ENCODE measurements at regions not wholly inside any gene's neighbourhood (a gene's known extent, or its start where the extent isn't known, plus 50 kb on each side); places are given as distances from the start of the nearest gene placed in this dataset.

DNA sequence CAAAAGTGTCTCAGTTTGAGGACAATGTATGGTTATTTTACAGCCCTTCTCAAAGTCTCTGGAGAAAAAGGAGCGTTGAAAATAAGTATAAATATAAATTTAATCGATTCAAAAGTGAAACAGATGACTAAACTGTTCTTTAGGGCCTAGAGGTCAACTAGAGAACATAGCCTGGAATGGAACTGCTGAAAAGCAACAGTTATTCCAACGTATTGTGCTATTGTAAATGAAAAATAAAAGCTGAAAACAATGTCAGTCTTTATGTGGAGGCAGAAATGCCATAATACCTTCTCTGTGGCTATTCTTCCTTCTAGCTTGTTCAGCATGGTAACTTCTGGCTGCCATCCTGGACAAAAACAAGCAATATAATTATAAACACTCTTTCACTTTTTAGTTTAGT lies 362.5 kb downstream of the ARL4A start:
- H3K36me3 ChIP-seq (ENCODE audit: control insufficient read depth in 4 of 4, insufficient read depth in 3 of 4, low read depth in 1 of 4, low read length in 3 of 4): no peaks in the 10 kb centered on the region
- DNase-seq (ENCODE audit: low spot score): no peak
- no peaks in the 10 kb centered on the region for H3K27me3 ChIP-seq (ENCODE audit: control insufficient read depth in 4 of 4, insufficient read depth in 4 of 4, low read length in 3 of 4)
- H3K4me1 ChIP-seq (ENCODE audit: control insufficient read depth in 4 of 4, insufficient read depth in 4 of 4, low read length in 3 of 4): no peaks in the 10 kb centered on the region
- H3K4me3 ChIP-seq (ENCODE audit: low read depth in 1 of 3, low read length in 3 of 3): no peak overlapping the region
- H3K27ac ChIP-seq (ENCODE audit: low read depth in 1 of 2, low read length in 2 of 2): no peak overlapping the region
- WGBS: 77% methylated on average over 3 of the region's 3 CpGs
- H3K9me3 ChIP-seq (ENCODE audit: control insufficient read depth in 4 of 4, low read length in 3 of 4): no peaks in the 10 kb centered on the region
- H3K9ac ChIP-seq (ENCODE audit: low read depth in 1 of 2, low read length in 2 of 2): no peak overlapping the region
- TF ChIP-seq, protein P1, sequence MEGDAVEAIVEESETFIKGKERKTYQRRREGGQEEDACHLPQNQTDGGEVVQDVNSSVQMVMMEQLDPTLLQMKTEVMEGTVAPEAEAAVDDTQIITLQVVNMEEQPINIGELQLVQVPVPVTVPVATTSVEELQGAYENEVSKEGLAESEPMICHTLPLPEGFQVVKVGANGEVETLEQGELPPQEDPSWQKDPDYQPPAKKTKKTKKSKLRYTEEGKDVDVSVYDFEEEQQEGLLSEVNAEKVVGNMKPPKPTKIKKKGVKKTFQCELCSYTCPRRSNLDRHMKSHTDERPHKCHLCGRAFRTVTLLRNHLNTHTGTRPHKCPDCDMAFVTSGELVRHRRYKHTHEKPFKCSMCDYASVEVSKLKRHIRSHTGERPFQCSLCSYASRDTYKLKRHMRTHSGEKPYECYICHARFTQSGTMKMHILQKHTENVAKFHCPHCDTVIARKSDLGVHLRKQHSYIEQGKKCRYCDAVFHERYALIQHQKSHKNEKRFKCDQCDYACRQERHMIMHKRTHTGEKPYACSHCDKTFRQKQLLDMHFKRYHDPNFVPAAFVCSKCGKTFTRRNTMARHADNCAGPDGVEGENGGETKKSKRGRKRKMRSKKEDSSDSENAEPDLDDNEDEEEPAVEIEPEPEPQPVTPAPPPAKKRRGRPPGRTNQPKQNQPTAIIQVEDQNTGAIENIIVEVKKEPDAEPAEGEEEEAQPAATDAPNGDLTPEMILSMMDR (IDR thresholded peaks at IDR 0.05; ENCODE audit: low read depth, low read length, missing input control): no peak
- TF ChIP-seq EGR1 (IDR thresholded peaks at IDR 0.05; ENCODE audit: low read depth in 2 of 2): no peak
- no peak for TF ChIP-seq FOXA2 (IDR thresholded peaks at IDR 0.05)
- TF ChIP-seq TAF1 (conservative IDR thresholded peaks at IDR 0.05): no peak
- TF ChIP-seq, protein P2, sequence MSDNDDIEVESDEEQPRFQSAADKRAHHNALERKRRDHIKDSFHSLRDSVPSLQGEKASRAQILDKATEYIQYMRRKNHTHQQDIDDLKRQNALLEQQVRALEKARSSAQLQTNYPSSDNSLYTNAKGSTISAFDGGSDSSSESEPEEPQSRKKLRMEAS (IDR thresholded peaks at IDR 0.05): no peak
- no peak for TF ChIP-seq RAD21 (IDR thresholded peaks at IDR 0.05)
- TF ChIP-seq, protein P3, sequence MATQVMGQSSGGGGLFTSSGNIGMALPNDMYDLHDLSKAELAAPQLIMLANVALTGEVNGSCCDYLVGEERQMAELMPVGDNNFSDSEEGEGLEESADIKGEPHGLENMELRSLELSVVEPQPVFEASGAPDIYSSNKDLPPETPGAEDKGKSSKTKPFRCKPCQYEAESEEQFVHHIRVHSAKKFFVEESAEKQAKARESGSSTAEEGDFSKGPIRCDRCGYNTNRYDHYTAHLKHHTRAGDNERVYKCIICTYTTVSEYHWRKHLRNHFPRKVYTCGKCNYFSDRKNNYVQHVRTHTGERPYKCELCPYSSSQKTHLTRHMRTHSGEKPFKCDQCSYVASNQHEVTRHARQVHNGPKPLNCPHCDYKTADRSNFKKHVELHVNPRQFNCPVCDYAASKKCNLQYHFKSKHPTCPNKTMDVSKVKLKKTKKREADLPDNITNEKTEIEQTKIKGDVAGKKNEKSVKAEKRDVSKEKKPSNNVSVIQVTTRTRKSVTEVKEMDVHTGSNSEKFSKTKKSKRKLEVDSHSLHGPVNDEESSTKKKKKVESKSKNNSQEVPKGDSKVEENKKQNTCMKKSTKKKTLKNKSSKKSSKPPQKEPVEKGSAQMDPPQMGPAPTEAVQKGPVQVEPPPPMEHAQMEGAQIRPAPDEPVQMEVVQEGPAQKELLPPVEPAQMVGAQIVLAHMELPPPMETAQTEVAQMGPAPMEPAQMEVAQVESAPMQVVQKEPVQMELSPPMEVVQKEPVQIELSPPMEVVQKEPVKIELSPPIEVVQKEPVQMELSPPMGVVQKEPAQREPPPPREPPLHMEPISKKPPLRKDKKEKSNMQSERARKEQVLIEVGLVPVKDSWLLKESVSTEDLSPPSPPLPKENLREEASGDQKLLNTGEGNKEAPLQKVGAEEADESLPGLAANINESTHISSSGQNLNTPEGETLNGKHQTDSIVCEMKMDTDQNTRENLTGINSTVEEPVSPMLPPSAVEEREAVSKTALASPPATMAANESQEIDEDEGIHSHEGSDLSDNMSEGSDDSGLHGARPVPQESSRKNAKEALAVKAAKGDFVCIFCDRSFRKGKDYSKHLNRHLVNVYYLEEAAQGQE (IDR thresholded peaks at IDR 0.05): no peak
- TF ChIP-seq SP1 (IDR thresholded peaks at IDR 0.05): no peak
- TF ChIP-seq YY1 (IDR thresholded peaks at IDR 0.05): no peak
- TF ChIP-seq, protein P4, sequence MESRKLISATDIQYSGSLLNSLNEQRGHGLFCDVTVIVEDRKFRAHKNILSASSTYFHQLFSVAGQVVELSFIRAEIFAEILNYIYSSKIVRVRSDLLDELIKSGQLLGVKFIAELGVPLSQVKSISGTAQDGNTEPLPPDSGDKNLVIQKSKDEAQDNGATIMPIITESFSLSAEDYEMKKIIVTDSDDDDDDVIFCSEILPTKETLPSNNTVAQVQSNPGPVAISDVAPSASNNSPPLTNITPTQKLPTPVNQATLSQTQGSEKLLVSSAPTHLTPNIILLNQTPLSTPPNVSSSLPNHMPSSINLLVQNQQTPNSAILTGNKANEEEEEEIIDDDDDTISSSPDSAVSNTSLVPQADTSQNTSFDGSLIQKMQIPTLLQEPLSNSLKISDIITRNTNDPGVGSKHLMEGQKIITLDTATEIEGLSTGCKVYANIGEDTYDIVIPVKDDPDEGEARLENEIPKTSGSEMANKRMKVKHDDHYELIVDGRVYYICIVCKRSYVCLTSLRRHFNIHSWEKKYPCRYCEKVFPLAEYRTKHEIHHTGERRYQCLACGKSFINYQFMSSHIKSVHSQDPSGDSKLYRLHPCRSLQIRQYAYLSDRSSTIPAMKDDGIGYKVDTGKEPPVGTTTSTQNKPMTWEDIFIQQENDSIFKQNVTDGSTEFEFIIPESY (IDR thresholded peaks at IDR 0.05): no peak
- TF ChIP-seq FOXA1 (IDR thresholded peaks at IDR 0.05): no peak
- TF ChIP-seq GABPA (IDR thresholded peaks at IDR 0.05 in 1 of 2, conservative IDR thresholded peaks at IDR 0.05 in 1 of 2): no peak
- TF ChIP-seq JUND (IDR thresholded peaks at IDR 0.05): no peak
- TF ChIP-seq HNF4A (conservative IDR thresholded peaks at IDR 0.05): no peak
- TF ChIP-seq, protein P5, sequence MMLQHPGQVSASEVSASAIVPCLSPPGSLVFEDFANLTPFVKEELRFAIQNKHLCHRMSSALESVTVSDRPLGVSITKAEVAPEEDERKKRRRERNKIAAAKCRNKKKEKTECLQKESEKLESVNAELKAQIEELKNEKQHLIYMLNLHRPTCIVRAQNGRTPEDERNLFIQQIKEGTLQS (IDR thresholded peaks at IDR 0.05): no peak

DNA sequence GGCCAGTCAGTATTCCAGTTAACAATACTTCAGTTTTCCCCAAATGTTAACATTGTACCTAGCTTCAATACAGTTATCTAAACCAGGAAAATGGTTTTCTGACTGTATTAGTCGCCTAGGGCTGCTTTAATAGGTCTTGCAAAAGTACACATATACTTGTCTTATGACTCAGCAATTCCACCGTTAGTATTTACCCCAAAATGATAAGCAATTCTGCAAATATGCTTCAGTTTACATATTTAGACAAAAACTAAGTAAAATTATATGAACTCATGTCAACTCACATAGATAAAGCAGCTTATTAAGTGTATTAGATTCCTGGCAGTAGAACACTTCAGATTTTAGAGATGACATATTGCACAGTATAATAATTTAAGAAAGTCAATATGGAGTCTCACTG lies 363.3 kb downstream of the ARL4A start:
- no peak overlapping the region for H3K9ac ChIP-seq (ENCODE audit: low read depth in 1 of 2, low read length in 2 of 2)
- H3K4me1 ChIP-seq (ENCODE audit: control insufficient read depth in 4 of 4, insufficient read depth in 4 of 4, low read length in 3 of 4): no peaks in the 10 kb centered on the region
- DNase-seq (ENCODE audit: low spot score): no peak
- H3K27ac ChIP-seq (ENCODE audit: low read depth in 1 of 2, low read length in 2 of 2): no peak overlapping the region
- 39% methylated on average over 2 of the region's 2 CpGs for WGBS
- H3K4me3 ChIP-seq (ENCODE audit: low read depth in 1 of 3, low read length in 3 of 3): no peak overlapping the region
- H3K27me3 ChIP-seq (ENCODE audit: control insufficient read depth in 4 of 4, insufficient read depth in 4 of 4, low read length in 3 of 4): no peaks in the 10 kb centered on the region
- H3K9me3 ChIP-seq (ENCODE audit: control insufficient read depth in 4 of 4, low read length in 3 of 4): no peaks in the 10 kb centered on the region
- no peaks in the 10 kb centered on the region for H3K36me3 ChIP-seq (ENCODE audit: control insufficient read depth in 4 of 4, insufficient read depth in 3 of 4, low read depth in 1 of 4, low read length in 3 of 4)
- TF ChIP-seq SP1 (IDR thresholded peaks at IDR 0.05) (no peak), JUND (IDR thresholded peaks at IDR 0.05) (no peak), YY1 (IDR thresholded peaks at IDR 0.05) (no peak), FOXA1 (IDR thresholded peaks at IDR 0.05) (no peak), HNF4G (IDR thresholded peaks at IDR 0.05) (no peak), RAD21 (IDR thresholded peaks at IDR 0.05) (no peak), EGR1 (IDR thresholded peaks at IDR 0.05; ENCODE audit: low read depth in 2 of 2) (no peak), HNF4A (conservative IDR thresholded peaks at IDR 0.05) (no peak), GABPA (IDR thresholded peaks at IDR 0.05 in 1 of 2, conservative IDR thresholded peaks at IDR 0.05 in 1 of 2) (no peak), TAF1 (conservative IDR thresholded peaks at IDR 0.05) (no peak)
- TF ChIP-seq, protein P4 (IDR thresholded peaks at IDR 0.05): no peak
- TF ChIP-seq, protein P5 (IDR thresholded peaks at IDR 0.05): no peak
- TF ChIP-seq, protein P3 (IDR thresholded peaks at IDR 0.05): no peak
- TF ChIP-seq, protein P2 (IDR thresholded peaks at IDR 0.05): no peak

All from liver (tissue), 8 donors.